ENCODE measurements at regions not wholly inside any gene's neighbourhood (a gene's known extent, or its start where the extent isn't known, plus 50 kb on each side); places are given as distances from the start of the nearest gene placed in this dataset.

- DNase-seq, result no peak
Measured at GRCh38 chr15:97425596-97425995, 534.9 kb upstream of the ARRDC4 start.

- DNase-seq, result no peak
Measured at GRCh38 chr15:97443101-97443500, 517.4 kb upstream of the ARRDC4 start.

GRCh38 chr15:97446138-97446537, 514.4 kb upstream of the ARRDC4 start:
- DNase-seq, result no peak

GRCh38 chr15:97456521-97457202, 503.8 kb upstream of the ARRDC4 start:
- DNase-seq, result no peak

- no peak for DNase-seq
Measured at GRCh38 chr15:97457203-97457847, 503.2 kb upstream of the ARRDC4 start.

- DNase-seq, result no peak
Measured at GRCh38 chr15:97459771-97460170, 500.7 kb upstream of the ARRDC4 start.

- no peak for DNase-seq
Measured at GRCh38 chr15:97461226-97461625, 499.3 kb upstream of the ARRDC4 start.

GRCh38 chr15:97463696-97464095, 496.8 kb upstream of the ARRDC4 start:
- no peak for DNase-seq

GRCh38 chr15:97470417-97470816, 490.1 kb upstream of the ARRDC4 start:
- DNase-seq, result no peak

GRCh38 chr15:97473627-97474026, 486.9 kb upstream of the ARRDC4 start:
- no peak for DNase-seq

GRCh38 chr15:97479957-97480356, 480.5 kb upstream of the ARRDC4 start:
- DNase-seq, result no peak

GRCh38 chr15:97482521-97482920, 478.0 kb upstream of the ARRDC4 start:
- no peak for DNase-seq

- no peak for DNase-seq
Measured at GRCh38 chr15:97483232-97483631, 477.3 kb upstream of the ARRDC4 start.

- no peak for DNase-seq
Measured at GRCh38 chr15:97490429-97490828, 470.1 kb upstream of the ARRDC4 start.

- no peak for DNase-seq
Measured at GRCh38 chr15:97501291-97501690, 459.2 kb upstream of the ARRDC4 start.

GRCh38 chr15:97502038-97502437, 458.5 kb upstream of the ARRDC4 start:
- no peak for DNase-seq

- no peak for DNase-seq
Measured at GRCh38 chr15:97504031-97504792, 456.3 kb upstream of the ARRDC4 start.

- DNase-seq, result no peak
Measured at GRCh38 chr15:97517737-97518136, 442.8 kb upstream of the ARRDC4 start.

GRCh38 chr15:97520689-97521088, 439.8 kb upstream of the ARRDC4 start:
- no peak for DNase-seq

GRCh38 chr15:97521381-97522285, 438.9 kb upstream of the ARRDC4 start:
- DNase-seq, result no peak

- DNase-seq, result no peak
Measured at GRCh38 chr15:97522347-97522746, 438.2 kb upstream of the ARRDC4 start.

- DNase-seq, result no peak
Measured at GRCh38 chr15:97525809-97526208, 434.7 kb upstream of the ARRDC4 start.

- DNase-seq, result no peak
Measured at GRCh38 chr15:97528238-97528637, 432.3 kb upstream of the ARRDC4 start.
